GM23338 (cell line): ENCODE measurements at regions not wholly inside any gene's neighbourhood (a gene's known extent, or its start where the extent isn't known, plus 50 kb on each side); places are given as distances from the start of the nearest gene placed in this dataset.
A peak's percentile ranks its signal among the peaks of the same experiment; 100 is the strongest.

Experiments used
- ATAC-seq: fragments of 200-7000 bp; cut with Tn5 transposase; 3 replicates; pipeline ENCODE4 v1.9.1; 2020
- DNase-seq: peaks from one replicate; pipeline ENCODE4 v3.0.0-alpha.2; 2015; ENCODE audit warnings: low spot score
- H2AFZ ChIP-seq: fragments of 200-600 bp; sonication (generic); 2 replicates; pipeline ENCODE4 v1.8.0; 2016; ENCODE audit warnings: antibody characterized with exemption, mild to moderate bottlenecking, moderate library complexity
- H3F3A ChIP-seq: fragments of 200-600 bp; sonication (generic); replicated peaks from 2 replicates; pipeline ENCODE4 v1.8.0; 2017; ENCODE audit warnings: antibody characterized with exemption, mixed run types, low read depth
- H3K27ac ChIP-seq: fragments of 200-600 bp; sonication (generic); 2 replicates; pipeline ENCODE4 v1.6.1; 2016; ENCODE audit warnings: low read depth
- H3K27me3 ChIP-seq: fragments of 200-600 bp; sonication (generic); 2 replicates; pipeline ENCODE4 v1.8.0; 2016; ENCODE audit warnings: mild to moderate bottlenecking, mixed run types, moderate library complexity; ENCODE audit not compliant: insufficient read depth
- H3K36me3 ChIP-seq: fragments of 200-600 bp; sonication (generic); 2 replicates; pipeline ENCODE4 v1.8.0; 2016; ENCODE audit warnings: mild to moderate bottlenecking; ENCODE audit not compliant: insufficient read depth
- H3K4me1 ChIP-seq: fragments of 200-600 bp; sonication (generic); 2 replicates; pipeline ENCODE4 v1.8.0; 2016; ENCODE audit warnings: mild to moderate bottlenecking, moderate library complexity; ENCODE audit not compliant: insufficient read depth
- H3K4me2 ChIP-seq: fragments of 200-600 bp; sonication (generic); 2 replicates; pipeline ENCODE4 v1.7.1; 2017; ENCODE audit warnings: mixed run types
- H3K4me3 ChIP-seq: fragments of 200-600 bp; sonication (generic); 2 replicates; pipeline ENCODE4 v1.6.1; 2016; ENCODE audit warnings: mixed run types
- H3K79me2 ChIP-seq: fragments of 200-600 bp; sonication (generic); replicated peaks from 2 replicates; pipeline ENCODE4 v1.8.0; 2017; ENCODE audit warnings: mild to moderate bottlenecking; ENCODE audit not compliant: insufficient read depth
- H3K9me2 ChIP-seq: fragments of 200-600 bp; sonication (generic); 2 replicates; pipeline ENCODE4 v1.8.0; 2017; ENCODE audit not compliant: insufficient read depth
- H4K20me1 ChIP-seq: fragments of 200-600 bp; sonication (generic); replicated peaks from 2 replicates; pipeline ENCODE4 v1.8.0; 2017; ENCODE audit warnings: mild to moderate bottlenecking; ENCODE audit not compliant: insufficient read depth
- H3K27ac Mint-ChIP-seq: 2 replicates; pipeline ENCODE4 v1.8.0; 2020; ENCODE audit warnings: inconsistent platforms, mild to moderate bottlenecking, moderate library complexity, mixed read lengths
- H3K27me3 Mint-ChIP-seq: 3 replicates; pipeline ENCODE4 v1.8.0; 2022; ENCODE audit warnings: low read depth, mild to moderate bottlenecking, moderate library complexity, mixed read lengths, inconsistent platforms; ENCODE audit not compliant: insufficient read depth, poor library complexity
- H3K36me3 Mint-ChIP-seq: 3 replicates; pipeline ENCODE4 v1.8.0; 2021; ENCODE audit warnings: low read depth, mild to moderate bottlenecking, inconsistent platforms, moderate library complexity, mixed read lengths
- H3K4me1 Mint-ChIP-seq: 3 replicates; pipeline ENCODE4 v1.8.0; 2020; ENCODE audit warnings: mild to moderate bottlenecking, inconsistent platforms, mixed read lengths
- H3K4me3 Mint-ChIP-seq: 3 replicates; pipeline ENCODE4 v1.8.0; 2021; ENCODE audit warnings: moderate library complexity, mild to moderate bottlenecking, inconsistent platforms, mixed read lengths
- H3K9me3 Mint-ChIP-seq: 3 replicates; pipeline ENCODE4 v1.8.0; 2020; ENCODE audit warnings: moderate library complexity, mild to moderate bottlenecking, inconsistent platforms, mixed read lengths
- CREB1 ChIP-seq: fragments of 250-450 bp; sonication (Bioruptor Pico); IDR thresholded peaks from 2 replicates; pipeline ENCODE4 v1.5.0; 2020; ENCODE audit warnings: low read depth, mild to moderate bottlenecking, moderate library complexity
- CTCF ChIP-seq, 2 experiments: fragments of 200-600 bp in 1 of 2; sonication (generic) in 1 of 2; conservative IDR thresholded peaks; 2 replicates each; pipeline versions ENCODE4 v1.5.1 to v1.6.1; 2016 to 2017; ENCODE audit warnings: antibody characterized with exemption in 2 of 2, low read depth in 2 of 2, mild to moderate bottlenecking in 2 of 2, moderate library complexity in 1 of 2
- ETS1 ChIP-seq: IDR thresholded peaks from 2 replicates; pipeline ENCODE4 v1.6.1; 2016; ENCODE audit warnings: antibody characterized with exemption
- EZH2phosphoT487 ChIP-seq: fragments of 200-600 bp; sonication (generic); IDR thresholded peaks from one replicate; pipeline ENCODE4 v1.8.1; 2018; ENCODE audit warnings: antibody characterized with exemption; ENCODE audit not compliant: unreplicated experiment
- NANOG ChIP-seq: IDR thresholded peaks from 2 replicates; pipeline ENCODE4 v1.6.1; 2016; ENCODE audit warnings: antibody characterized with exemption, borderline replicate concordance
- POLR2AphosphoS5 ChIP-seq: IDR thresholded peaks from 2 replicates; pipeline ENCODE4 v1.6.1; 2016; ENCODE audit warnings: antibody characterized with exemption, low read depth
- STAT1 ChIP-seq: IDR thresholded peaks from one replicate; pipeline ENCODE4 v1.6.1; 2016; ENCODE audit warnings: antibody characterized with exemption; ENCODE audit not compliant: unreplicated experiment
- ZNF462 ChIP-seq: fragments of 250-450 bp; sonication (Bioruptor Pico); IDR thresholded peaks from 2 replicates; pipeline ENCODE4 v1.5.0; 2020; ENCODE audit warnings: mild to moderate bottlenecking, moderate library complexity

- H3K4me3 Mint-ChIP-seq, result no peak overlapping the region
- Histone ChIP-seq H3K79me2 (no peaks in the 10 kb centered on the region), H3K9me2 (no peaks in the 10 kb centered on the region), H3K4me1 (peaks cover 8% of the 10 kb centered on the region; the same call in 1 of the 2 replicates), H4K20me1 (no peaks in the 10 kb centered on the region; the same call in 1 of the 2 replicates), H3K36me3 (no peaks in the 10 kb centered on the region), H3F3A (no peaks in the 10 kb centered on the region), H3K27me3 (no peaks in the 10 kb centered on the region), H3K4me3 (no peak overlapping the region), H3K27ac (no peak overlapping the region), H2AFZ (no peak overlapping the region), H3K4me2 (0 out of 2 replicates have a peak overlapping the region, but pooled peaks have one; percentile 26)
- no peak for TF ChIP-seq STAT1
- no peak for TF ChIP-seq NANOG
- no peak for TF ChIP-seq ETS1
- no peaks in the 10 kb centered on the region; the same call in 2 of the 3 replicates for H3K36me3 Mint-ChIP-seq
- H3K27ac Mint-ChIP-seq, result no peak overlapping the region
- H3K9me3 Mint-ChIP-seq, result peaks cover 4% of the 10 kb centered on the region; the same call in 2 of the 3 replicates
- H3K27me3 Mint-ChIP-seq, result peaks cover 4% of the 10 kb centered on the region
- ATAC-seq (peak; percentile 68), DNase-seq (peak; percentile 20)
- peaks cover 11% of the 10 kb centered on the region for H3K4me1 Mint-ChIP-seq
These were observed 211.3 kb upstream of the NSMCE3 start for GRCh38 chr15:29480949-29481348.

GRCh38 chr15:29480278-29480677 is 210.7 kb upstream of the NSMCE3 start:
- Histone ChIP-seq H3K9me2 (no peaks in the 10 kb centered on the region), H3K27ac (no peak overlapping the region), H3K27me3 (no peaks in the 10 kb centered on the region), H3K36me3 (no peaks in the 10 kb centered on the region), H2AFZ (no peak overlapping the region), H3F3A (no peaks in the 10 kb centered on the region), H3K4me1 (peaks cover 8% of the 10 kb centered on the region; the same call in 1 of the 2 replicates), H3K4me3 (no peak overlapping the region), H3K79me2 (no peaks in the 10 kb centered on the region), H4K20me1 (no peaks in the 10 kb centered on the region), H3K4me2 (no peak overlapping the region)
- Mint-ChIP-seq H3K36me3 (no peaks in the 10 kb centered on the region; the same call in 2 of the 3 replicates), H3K27ac (no peak overlapping the region), H3K4me1 (peaks cover 11% of the 10 kb centered on the region), H3K27me3 (peaks cover 6% of the 10 kb centered on the region), H3K9me3 (peaks cover 4% of the 10 kb centered on the region; the same call in 2 of the 3 replicates), H3K4me3 (no peak overlapping the region)
- DNase-seq (no peak), ATAC-seq (no peak; the same call in 2 of the 3 replicates)
- no peak for TF ChIP-seq EZH2phosphoT487
- TF ChIP-seq ZNF462, result no peak
- TF ChIP-seq CTCF (conservative IDR thresholded peaks at IDR 0.05; ENCODE audit: low read depth in 2 of 2), result no peak
- no peak for TF ChIP-seq CREB1 (CRISPR knock-in tag)
- TF ChIP-seq POLR2AphosphoS5, result no peak
